ENCODE measurements at regions not wholly inside any gene's neighbourhood (a gene's known extent, or its start where the extent isn't known, plus 50 kb on each side); places are given as distances from the start of the nearest gene placed in this dataset.

GRCh38 chr14:96986256-96987085 lies 189.3 kb downstream of the VRK1 start:
- DNase-seq, result peak; percentile 98

GRCh38 chr14:96987086-96987474 lies 189.9 kb downstream of the VRK1 start:
- no peak for DNase-seq

GRCh38 chr14:96987771-96988170 lies 190.6 kb downstream of the VRK1 start:
- no peak for DNase-seq

- DNase-seq, result no peak
Observed at GRCh38 chr14:96989306-96989705, 192.1 kb downstream of the VRK1 start.

- no peak for DNase-seq
Observed at GRCh38 chr14:96991226-96991625, 194.0 kb downstream of the VRK1 start.

GRCh38 chr14:96994999-96995398 lies 197.8 kb downstream of the VRK1 start:
- no peak for DNase-seq

GRCh38 chr14:96997269-96997668 lies 200.1 kb downstream of the VRK1 start:
- DNase-seq, result no peak

- no peak for DNase-seq
Observed at GRCh38 chr14:96997996-96998395, 200.8 kb downstream of the VRK1 start.

GRCh38 chr14:96999654-97000155 lies 202.5 kb downstream of the VRK1 start:
- DNase-seq, result no peak

GRCh38 chr14:97002454-97002853 lies 205.3 kb downstream of the VRK1 start:
- DNase-seq, result no peak

- no peak for DNase-seq
Observed at GRCh38 chr14:97005934-97006333, 208.8 kb downstream of the VRK1 start.

- DNase-seq, result no peak
Observed at GRCh38 chr14:97010491-97011160, 213.4 kb downstream of the VRK1 start.

- DNase-seq, result no peak
Observed at GRCh38 chr14:97013878-97014277, 216.7 kb downstream of the VRK1 start.

GRCh38 chr14:97021001-97021400 lies 223.8 kb downstream of the VRK1 start:
- DNase-seq, result no peak

- no peak for DNase-seq
Observed at GRCh38 chr14:97021571-97022168, 224.5 kb downstream of the VRK1 start.

GRCh38 chr14:97022741-97023140 lies 225.6 kb downstream of the VRK1 start:
- no peak for DNase-seq

GRCh38 chr14:97023871-97024270 lies 226.7 kb downstream of the VRK1 start:
- DNase-seq, result no peak

GRCh38 chr14:97024300-97024699 lies 227.1 kb downstream of the VRK1 start:
- no peak for DNase-seq

GRCh38 chr14:97025722-97026121 lies 228.5 kb downstream of the VRK1 start:
- no peak for DNase-seq

- DNase-seq, result no peak
Observed at GRCh38 chr14:97027256-97027999, 230.2 kb downstream of the VRK1 start.

GRCh38 chr14:97028382-97028781 lies 231.2 kb downstream of the VRK1 start:
- no peak for DNase-seq

- no peak for DNase-seq
Observed at GRCh38 chr14:97029800-97030199, 232.6 kb downstream of the VRK1 start.

GRCh38 chr14:97031530-97031929 lies 234.3 kb downstream of the VRK1 start:
- DNase-seq, result no peak
